ENCODE measurements at regions not wholly inside any gene's neighbourhood (a gene's known extent, or its start where the extent isn't known, plus 50 kb on each side); places are given as distances from the start of the nearest gene placed in this dataset.
"Not testable (repeated sequence)": the region's sequence is repeated elsewhere in the genome, so short reads cannot be mapped to it uniquely, and the experiment has no call there.

DNA sequence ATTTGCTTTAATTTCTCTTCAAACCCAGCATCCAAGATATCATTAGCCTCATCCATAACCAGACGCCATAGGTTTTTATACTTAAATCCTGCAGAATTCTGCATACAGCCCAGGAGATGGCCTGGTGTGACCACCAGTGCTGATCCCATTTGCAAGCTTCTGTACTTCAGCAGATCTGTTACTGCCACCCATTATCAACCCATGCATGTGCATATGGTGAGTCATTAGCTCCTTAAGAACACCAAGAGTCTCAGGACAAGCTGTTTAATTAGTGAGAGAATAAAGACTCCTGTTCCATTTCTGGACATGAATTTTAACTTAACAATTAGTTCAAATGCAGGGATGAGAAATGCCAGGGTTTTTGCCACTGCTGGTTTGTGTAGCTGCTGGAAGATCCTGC is 110.7 kb upstream of the TANK start:
- H3K27ac ChIP-seq (ENCODE audit: low read length), result no peak overlapping the region
- H3K27me3 ChIP-seq (ENCODE audit: low read depth, low read length), result no peaks in the 10 kb centered on the region
- no peaks in the 10 kb centered on the region for H3K36me3 ChIP-seq (ENCODE audit: control insufficient read depth in 1 of 2, insufficient read depth in 2 of 2, low read length in 2 of 2)
- H3K4me1 ChIP-seq (ENCODE audit: control insufficient read depth in 1 of 2, insufficient read depth in 2 of 2, low read length in 2 of 2), result peaks cover 0 to 3% of the 10 kb centered on the region in 2 donors
- no peaks in the 10 kb centered on the region for H3K9me3 ChIP-seq (ENCODE audit: control insufficient read depth in 1 of 2, low read length in 2 of 2)
- no peak overlapping the region for H3K4me3 ChIP-seq (ENCODE audit: low read depth in 1 of 2, low read length in 2 of 2)

DNA sequence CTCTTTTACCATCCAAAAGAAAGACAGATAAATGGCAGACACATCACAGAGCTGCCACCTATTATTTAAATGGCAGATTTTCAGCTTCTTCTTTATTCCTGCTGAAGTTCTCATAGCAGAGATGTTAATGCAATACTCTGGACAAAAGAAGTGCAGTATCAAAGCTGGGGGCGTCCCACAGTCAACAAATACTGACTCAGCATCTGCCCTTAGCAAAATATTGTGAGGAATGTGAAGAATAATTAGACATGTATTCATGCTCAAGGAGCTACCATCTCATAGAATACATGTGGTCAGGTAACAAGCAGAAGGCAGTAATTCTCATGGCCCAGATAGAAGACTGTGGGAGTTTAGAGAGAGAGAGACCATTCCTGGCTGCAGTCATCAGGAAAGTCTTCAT is 108.0 kb upstream of the TANK start:
- no peak overlapping the region for H3K4me3 ChIP-seq (ENCODE audit: low read depth in 1 of 2, low read length in 2 of 2)
- no peaks in the 10 kb centered on the region for H3K4me1 ChIP-seq (ENCODE audit: control insufficient read depth in 1 of 2, insufficient read depth in 2 of 2, low read length in 2 of 2)
- no peaks in the 10 kb centered on the region for H3K27me3 ChIP-seq (ENCODE audit: low read depth, low read length)
- no peaks in the 10 kb centered on the region for H3K9me3 ChIP-seq (ENCODE audit: control insufficient read depth in 1 of 2, low read length in 2 of 2)
- H3K27ac ChIP-seq (ENCODE audit: low read length), result no peak overlapping the region
- H3K36me3 ChIP-seq (ENCODE audit: control insufficient read depth in 1 of 2, insufficient read depth in 2 of 2, low read length in 2 of 2), result no peaks in the 10 kb centered on the region

DNA sequence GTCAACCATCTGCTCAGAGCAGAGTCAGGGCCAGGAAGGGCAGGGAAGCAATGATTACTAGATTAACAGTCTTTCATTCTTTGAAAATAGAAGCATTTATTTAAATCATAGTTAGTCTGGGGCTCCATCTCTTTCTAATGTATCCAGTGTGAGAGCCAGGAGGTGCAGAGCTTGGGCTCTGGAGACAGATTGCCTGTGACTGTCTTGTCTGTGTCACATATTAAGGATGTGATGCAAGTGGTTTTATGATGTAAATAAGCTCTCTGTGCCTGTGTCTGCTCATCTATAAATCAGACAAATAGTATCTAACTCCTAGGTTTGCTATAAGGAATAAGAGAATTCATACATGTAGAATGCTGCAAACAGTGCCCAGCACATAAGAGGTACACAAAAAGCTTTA is 104.9 kb upstream of the TANK start:
- no peak overlapping the region for H3K27ac ChIP-seq (ENCODE audit: low read length)
- no peaks in the 10 kb centered on the region for H3K9me3 ChIP-seq (ENCODE audit: control insufficient read depth in 1 of 2, low read length in 2 of 2)
- no peaks in the 10 kb centered on the region for H3K36me3 ChIP-seq (ENCODE audit: control insufficient read depth in 1 of 2, insufficient read depth in 2 of 2, low read length in 2 of 2)
- no peaks in the 10 kb centered on the region for H3K27me3 ChIP-seq (ENCODE audit: low read depth, low read length)
- no peaks in the 10 kb centered on the region for H3K4me1 ChIP-seq (ENCODE audit: control insufficient read depth in 1 of 2, insufficient read depth in 2 of 2, low read length in 2 of 2)
- H3K4me3 ChIP-seq (ENCODE audit: low read depth in 1 of 2, low read length in 2 of 2), result no peak overlapping the region

DNA sequence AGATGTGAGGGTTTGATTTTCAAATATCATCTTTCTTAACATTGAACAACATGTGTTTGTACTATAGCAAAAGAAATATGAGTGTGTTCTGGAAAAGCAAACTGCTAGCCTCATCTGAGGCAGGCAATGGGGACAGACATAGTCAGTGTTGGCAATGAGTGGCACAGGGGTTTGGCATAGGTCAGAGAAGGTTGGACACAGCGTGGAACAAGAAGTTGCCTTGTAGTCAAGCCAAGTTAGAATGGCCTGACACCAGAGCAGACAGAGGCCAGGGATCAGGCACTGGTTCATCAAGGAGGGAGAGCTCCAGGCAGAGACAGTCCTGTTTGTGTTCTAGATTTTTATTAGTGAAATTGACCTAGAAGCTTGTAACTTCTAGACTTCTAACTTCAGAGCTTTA is 100.8 kb upstream of the TANK start:
- no peaks in the 10 kb centered on the region for H3K27me3 ChIP-seq (ENCODE audit: low read depth, low read length)
- H3K4me3 ChIP-seq (ENCODE audit: low read depth in 1 of 2, low read length in 2 of 2), result no peak overlapping the region
- H3K9me3 ChIP-seq (ENCODE audit: control insufficient read depth in 1 of 2, low read length in 2 of 2), result no peaks in the 10 kb centered on the region
- H3K4me1 ChIP-seq (ENCODE audit: control insufficient read depth in 1 of 2, insufficient read depth in 2 of 2, low read length in 2 of 2), result peaks cover 5 to 8% of the 10 kb centered on the region in 2 donors
- H3K36me3 ChIP-seq (ENCODE audit: control insufficient read depth in 1 of 2, insufficient read depth in 2 of 2, low read length in 2 of 2), result no peaks in the 10 kb centered on the region
- H3K27ac ChIP-seq (ENCODE audit: low read length), result no peak overlapping the region

DNA sequence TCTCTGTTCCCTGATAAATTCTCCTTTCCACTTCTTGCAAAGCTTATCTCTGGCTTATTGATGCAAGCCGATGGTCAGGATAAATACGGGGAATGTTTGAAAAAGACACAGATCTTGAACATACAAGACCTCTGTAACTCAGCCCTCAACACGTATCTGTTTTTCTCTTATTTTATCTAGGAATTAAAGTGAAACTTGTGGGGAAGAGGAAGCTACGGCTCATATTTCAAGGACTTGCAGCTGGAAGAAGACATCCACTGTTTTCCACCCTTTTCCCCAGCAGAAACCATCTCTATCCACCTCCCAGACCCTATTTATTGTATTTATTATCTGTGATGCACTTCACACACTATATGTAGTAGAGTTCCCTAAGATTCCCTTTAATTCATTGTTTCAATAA is 98.4 kb upstream of the TANK start:
- Histone ChIP-seq H3K9me3 (ENCODE audit: control insufficient read depth in 1 of 2, low read length in 2 of 2) (no peaks in the 10 kb centered on the region), H3K36me3 (ENCODE audit: control insufficient read depth in 1 of 2, insufficient read depth in 2 of 2, low read length in 2 of 2) (no peaks in the 10 kb centered on the region), H3K27ac (ENCODE audit: low read length) (no peak overlapping the region), H3K4me3 (ENCODE audit: low read depth in 1 of 2, low read length in 2 of 2) (no peak overlapping the region), H3K4me1 (ENCODE audit: control insufficient read depth in 1 of 2, insufficient read depth in 2 of 2, low read length in 2 of 2) (peaks cover 5 to 8% of the 10 kb centered on the region in 2 donors), H3K27me3 (ENCODE audit: low read depth, low read length) (no peaks in the 10 kb centered on the region)

DNA sequence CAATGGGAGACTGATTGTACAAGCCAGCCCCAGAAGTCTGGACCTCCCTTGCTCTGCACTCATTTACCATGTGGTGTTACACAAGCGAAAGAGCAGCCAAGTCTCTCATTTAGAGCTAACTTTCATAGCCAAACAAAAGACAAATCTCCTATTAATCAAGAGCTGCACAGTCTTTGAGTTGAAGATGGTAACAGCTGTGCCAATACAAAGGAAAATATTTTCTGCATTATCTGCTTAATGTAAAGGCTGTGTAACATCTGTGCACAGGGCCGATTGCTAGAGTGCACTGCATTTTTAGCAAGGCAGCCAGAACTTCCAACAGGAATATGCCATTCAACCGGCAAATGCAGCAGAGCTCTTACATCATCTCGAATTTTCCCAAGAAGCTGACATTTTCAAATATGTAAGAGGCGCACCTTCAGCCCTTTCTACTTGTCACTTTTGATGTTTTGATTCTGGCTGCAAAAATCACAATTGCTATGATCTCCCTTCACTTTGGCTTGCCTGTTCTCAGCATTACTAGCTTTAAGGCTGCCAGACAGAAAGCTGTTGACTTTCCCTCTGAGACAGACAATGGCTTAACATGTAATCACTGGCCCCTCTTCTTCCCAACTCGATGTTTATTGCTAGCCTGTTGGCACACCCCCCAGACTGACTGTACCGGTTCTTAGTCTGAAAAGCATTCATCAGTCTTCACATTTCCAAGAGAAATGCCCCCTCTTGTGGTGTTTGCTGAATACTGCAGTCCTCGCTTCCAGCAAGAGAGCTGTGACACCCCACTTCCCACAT is 96.9 kb upstream of the TANK start:
- H3K27me3 ChIP-seq (ENCODE audit: low read depth, low read length), result no peaks in the 10 kb centered on the region
- H3K36me3 ChIP-seq (ENCODE audit: control insufficient read depth in 1 of 2, insufficient read depth in 2 of 2, low read length in 2 of 2), result no peaks in the 10 kb centered on the region
- peak overlapping the region; percentile 34 to 37 for H3K4me3 ChIP-seq (ENCODE audit: low read depth in 1 of 2, low read length in 2 of 2)
- peaks cover 5 to 8% of the 10 kb centered on the region in 2 donors for H3K4me1 ChIP-seq (ENCODE audit: control insufficient read depth in 1 of 2, insufficient read depth in 2 of 2, low read length in 2 of 2)
- no peak overlapping the region for H3K27ac ChIP-seq (ENCODE audit: low read length)
- no peaks in the 10 kb centered on the region for H3K9me3 ChIP-seq (ENCODE audit: control insufficient read depth in 1 of 2, low read length in 2 of 2)

DNA sequence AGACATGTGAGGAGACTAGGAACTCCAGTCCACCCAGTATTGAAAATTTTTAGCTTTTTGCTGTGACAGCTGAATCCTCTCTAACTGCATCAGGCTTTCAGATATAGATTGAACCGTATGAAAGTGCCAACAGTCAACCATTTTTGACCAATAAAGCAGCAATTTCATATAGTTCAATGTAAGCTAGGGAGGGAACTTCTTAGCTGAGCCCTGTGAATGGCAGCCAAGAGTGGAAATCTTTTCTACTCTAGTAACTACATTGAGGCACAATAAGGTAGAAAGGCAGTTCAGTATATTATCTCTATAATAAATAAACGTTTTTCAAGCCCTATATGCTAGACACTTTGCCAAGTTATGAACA is 96.3 kb upstream of the TANK start:
- H3K27me3 ChIP-seq (ENCODE audit: low read depth, low read length), result no peaks in the 10 kb centered on the region
- no peak overlapping the region for H3K27ac ChIP-seq (ENCODE audit: low read length)
- H3K36me3 ChIP-seq (ENCODE audit: control insufficient read depth in 1 of 2, insufficient read depth in 2 of 2, low read length in 2 of 2), result no peaks in the 10 kb centered on the region
- H3K9me3 ChIP-seq (ENCODE audit: control insufficient read depth in 1 of 2, low read length in 2 of 2), result no peaks in the 10 kb centered on the region
- peaks cover 5 to 8% of the 10 kb centered on the region in 2 donors for H3K4me1 ChIP-seq (ENCODE audit: control insufficient read depth in 1 of 2, insufficient read depth in 2 of 2, low read length in 2 of 2)
- H3K4me3 ChIP-seq (ENCODE audit: low read depth in 1 of 2, low read length in 2 of 2), result no peak overlapping the region

- Histone ChIP-seq H3K9me3 (ENCODE audit: control insufficient read depth in 1 of 2, low read length in 2 of 2) (no peaks in the 10 kb centered on the region), H3K4me3 (ENCODE audit: low read depth in 1 of 2, low read length in 2 of 2) (no peak overlapping the region), H3K4me1 (ENCODE audit: control insufficient read depth in 1 of 2, insufficient read depth in 2 of 2, low read length in 2 of 2) (peaks cover 5 to 8% of the 10 kb centered on the region in 2 donors), H3K27me3 (ENCODE audit: low read depth, low read length) (no peaks in the 10 kb centered on the region), H3K27ac (ENCODE audit: low read length) (no peak overlapping the region), H3K36me3 (ENCODE audit: control insufficient read depth in 1 of 2, insufficient read depth in 2 of 2, low read length in 2 of 2) (no peaks in the 10 kb centered on the region)
Observed at GRCh38 chr2:161067846-161068350, 92.3 kb upstream of the TANK start.

- Histone ChIP-seq H3K4me3 (ENCODE audit: low read depth in 1 of 2, low read length in 2 of 2) (no peak overlapping the region), H3K4me1 (ENCODE audit: control insufficient read depth in 1 of 2, insufficient read depth in 2 of 2, low read length in 2 of 2) (peaks cover 0 to under 1% of the 10 kb centered on the region in 2 donors), H3K36me3 (ENCODE audit: control insufficient read depth in 1 of 2, insufficient read depth in 2 of 2, low read length in 2 of 2) (no peaks in the 10 kb centered on the region), H3K27ac (ENCODE audit: low read length) (no peak overlapping the region), H3K9me3 (ENCODE audit: control insufficient read depth in 1 of 2, low read length in 2 of 2) (no peaks in the 10 kb centered on the region), H3K27me3 (ENCODE audit: low read depth, low read length) (no peaks in the 10 kb centered on the region)
Observed at GRCh38 chr2:161068670-161069069, 91.6 kb upstream of the TANK start.

GRCh38 chr2:161070693-161071479 is 89.3 kb upstream of the TANK start:
- Histone ChIP-seq H3K27me3 (ENCODE audit: low read depth, low read length) (no peaks in the 10 kb centered on the region), H3K27ac (ENCODE audit: low read length) (no peak overlapping the region)

DNA sequence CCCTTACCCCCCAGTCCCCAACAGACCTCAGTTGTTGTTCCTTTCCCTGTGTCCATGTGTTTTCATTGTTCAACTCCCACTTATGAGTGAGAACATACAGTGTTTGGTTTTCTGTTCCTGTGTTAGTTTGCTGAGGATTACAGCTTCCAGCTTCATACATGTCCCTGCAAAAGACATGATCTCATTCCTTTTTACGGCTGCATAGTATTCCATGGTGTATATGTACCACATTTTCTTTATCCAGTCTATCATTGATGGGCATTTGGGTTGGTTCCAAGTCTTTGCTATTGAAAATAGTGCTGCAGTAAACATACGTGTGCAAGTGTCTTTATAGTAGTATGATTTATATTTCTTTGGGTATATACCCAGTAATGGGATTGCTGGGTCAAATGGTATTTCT is 87.8 kb upstream of the TANK start:
- not testable (repeated sequence) for H3K4me3 ChIP-seq (ENCODE audit: low read depth in 1 of 2, low read length in 2 of 2); H3K4me1 ChIP-seq (ENCODE audit: control insufficient read depth in 1 of 2, insufficient read depth in 2 of 2, low read length in 2 of 2); H3K9me3 ChIP-seq (ENCODE audit: control insufficient read depth in 1 of 2, low read length in 2 of 2); H3K36me3 ChIP-seq (ENCODE audit: control insufficient read depth in 1 of 2, insufficient read depth in 2 of 2, low read length in 2 of 2); H3K27me3 ChIP-seq (ENCODE audit: low read depth, low read length); H3K27ac ChIP-seq (ENCODE audit: low read length)

More at GRCh38 chr2:161070693-161071479, 89.3 kb upstream of the TANK start:
- Histone ChIP-seq H3K9me3 (ENCODE audit: control insufficient read depth in 1 of 2, low read length in 2 of 2) (no peaks in the 10 kb centered on the region), H3K36me3 (ENCODE audit: control insufficient read depth in 1 of 2, insufficient read depth in 2 of 2, low read length in 2 of 2) (no peaks in the 10 kb centered on the region), H3K4me1 (ENCODE audit: control insufficient read depth in 1 of 2, insufficient read depth in 2 of 2, low read length in 2 of 2) (no peaks in the 10 kb centered on the region), H3K4me3 (ENCODE audit: low read depth in 1 of 2, low read length in 2 of 2) (no peak overlapping the region)

Measured in muscle layer of duodenum (tissue), 2 donors.